ENCODE measurements at regions not wholly inside any gene's neighbourhood (a gene's known extent, or its start where the extent isn't known, plus 50 kb on each side); places are given as distances from the start of the nearest gene placed in this dataset.
"Not testable (repeated sequence)": the region's sequence is repeated elsewhere in the genome, so short reads cannot be mapped to it uniquely, and the experiment has no call there.

DNA sequence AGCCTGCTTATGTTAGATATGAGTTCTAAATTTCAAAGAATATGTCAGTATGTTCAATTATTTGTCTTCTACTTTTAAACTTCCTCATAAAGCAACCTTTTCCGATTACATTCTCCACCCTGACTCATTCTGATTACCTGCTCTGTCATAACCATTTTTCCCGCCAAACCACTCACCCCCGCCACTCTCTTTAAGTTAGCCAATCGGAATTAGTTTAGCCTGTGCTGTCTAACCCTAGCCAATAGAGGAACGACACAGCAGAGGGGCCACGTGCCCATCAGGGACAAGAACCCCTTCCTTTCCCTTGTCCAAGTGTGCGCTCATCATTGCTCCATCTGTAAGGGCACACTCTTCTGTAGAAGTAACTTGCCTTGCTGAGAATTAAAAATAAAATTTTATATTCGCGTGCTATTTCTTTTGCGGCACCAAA, 91.4 kb downstream of the CCDC71L start:
- H3K36me3 Mint-ChIP-seq (ENCODE audit: unreplicated experiment), result peaks cover 4% of the 10 kb centered on the region
- TF ChIP-seq, protein P1, sequence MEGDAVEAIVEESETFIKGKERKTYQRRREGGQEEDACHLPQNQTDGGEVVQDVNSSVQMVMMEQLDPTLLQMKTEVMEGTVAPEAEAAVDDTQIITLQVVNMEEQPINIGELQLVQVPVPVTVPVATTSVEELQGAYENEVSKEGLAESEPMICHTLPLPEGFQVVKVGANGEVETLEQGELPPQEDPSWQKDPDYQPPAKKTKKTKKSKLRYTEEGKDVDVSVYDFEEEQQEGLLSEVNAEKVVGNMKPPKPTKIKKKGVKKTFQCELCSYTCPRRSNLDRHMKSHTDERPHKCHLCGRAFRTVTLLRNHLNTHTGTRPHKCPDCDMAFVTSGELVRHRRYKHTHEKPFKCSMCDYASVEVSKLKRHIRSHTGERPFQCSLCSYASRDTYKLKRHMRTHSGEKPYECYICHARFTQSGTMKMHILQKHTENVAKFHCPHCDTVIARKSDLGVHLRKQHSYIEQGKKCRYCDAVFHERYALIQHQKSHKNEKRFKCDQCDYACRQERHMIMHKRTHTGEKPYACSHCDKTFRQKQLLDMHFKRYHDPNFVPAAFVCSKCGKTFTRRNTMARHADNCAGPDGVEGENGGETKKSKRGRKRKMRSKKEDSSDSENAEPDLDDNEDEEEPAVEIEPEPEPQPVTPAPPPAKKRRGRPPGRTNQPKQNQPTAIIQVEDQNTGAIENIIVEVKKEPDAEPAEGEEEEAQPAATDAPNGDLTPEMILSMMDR (IDR thresholded peaks at IDR 0.05), result no peak
- no peak overlapping the region for H3K4me3 Mint-ChIP-seq (ENCODE audit: unreplicated experiment)

DNA sequence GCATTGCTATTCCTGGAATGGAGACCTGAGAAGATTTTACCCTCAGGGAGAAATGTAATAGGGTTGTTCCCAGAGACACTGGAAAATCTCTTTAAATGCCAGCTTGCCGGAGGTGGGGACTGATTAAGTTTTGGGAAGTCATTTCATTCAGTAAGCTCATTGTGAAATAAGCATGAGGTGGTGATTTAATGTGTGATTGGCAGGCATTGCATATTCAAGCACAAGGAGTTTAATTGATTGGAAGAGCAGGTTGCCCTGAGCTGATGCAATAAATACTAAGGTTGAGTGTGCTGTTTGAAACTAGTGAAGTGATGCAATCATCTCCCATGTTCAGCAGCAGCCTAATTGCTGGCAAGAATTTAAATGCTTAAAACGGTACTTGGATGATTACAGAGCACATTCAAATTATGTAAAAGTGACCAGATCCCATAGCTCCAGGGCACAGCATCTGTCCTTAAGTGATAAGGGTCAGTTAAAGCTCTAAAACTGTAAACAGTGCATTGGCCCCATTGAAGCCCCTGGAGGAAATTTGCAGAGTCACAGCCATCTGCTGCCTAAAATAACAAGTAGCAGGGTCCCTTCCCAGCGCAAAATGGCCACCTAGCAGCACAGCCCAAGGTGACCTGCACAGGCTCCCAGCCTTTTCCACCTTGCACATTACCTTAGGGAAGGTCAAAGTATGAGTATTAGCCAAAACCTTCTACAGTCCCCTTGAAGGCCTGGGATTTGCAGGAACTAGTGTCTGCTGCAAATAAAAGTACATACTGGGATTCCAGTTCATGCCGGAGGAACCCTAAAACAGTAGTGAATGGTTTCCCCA, 92.1 kb downstream of the CCDC71L start:
- peaks cover 4% of the 10 kb centered on the region for H3K36me3 Mint-ChIP-seq (ENCODE audit: unreplicated experiment)
- no peaks in the 10 kb centered on the region for H3K9me3 Mint-ChIP-seq (ENCODE audit: unreplicated experiment)
- H3K27me3 Mint-ChIP-seq (ENCODE audit: unreplicated experiment), result no peaks in the 10 kb centered on the region
- TF ChIP-seq, protein P1 (IDR thresholded peaks at IDR 0.05), result no peak
- peak overlapping the region; percentile 11 for H3K4me3 Mint-ChIP-seq (ENCODE audit: unreplicated experiment)
- H3K4me1 Mint-ChIP-seq (ENCODE audit: unreplicated experiment), result peaks cover 26% of the 10 kb centered on the region
- H3K27ac Mint-ChIP-seq (ENCODE audit: unreplicated experiment), result peak overlapping the region; percentile 91
- no peak for DNase-seq (ENCODE audit: extremely low spot score, unreplicated experiment)

More for the DNA sequence above, 91.4 kb downstream of the CCDC71L start:
- Mint-ChIP-seq H3K27ac (ENCODE audit: unreplicated experiment) (peak overlapping the region; percentile 91), H3K9me3 (ENCODE audit: unreplicated experiment) (no peaks in the 10 kb centered on the region), H3K27me3 (ENCODE audit: unreplicated experiment) (no peaks in the 10 kb centered on the region), H3K4me1 (ENCODE audit: unreplicated experiment) (peaks cover 26% of the 10 kb centered on the region)
- DNase-seq (ENCODE audit: extremely low spot score, unreplicated experiment), result no peak

DNA sequence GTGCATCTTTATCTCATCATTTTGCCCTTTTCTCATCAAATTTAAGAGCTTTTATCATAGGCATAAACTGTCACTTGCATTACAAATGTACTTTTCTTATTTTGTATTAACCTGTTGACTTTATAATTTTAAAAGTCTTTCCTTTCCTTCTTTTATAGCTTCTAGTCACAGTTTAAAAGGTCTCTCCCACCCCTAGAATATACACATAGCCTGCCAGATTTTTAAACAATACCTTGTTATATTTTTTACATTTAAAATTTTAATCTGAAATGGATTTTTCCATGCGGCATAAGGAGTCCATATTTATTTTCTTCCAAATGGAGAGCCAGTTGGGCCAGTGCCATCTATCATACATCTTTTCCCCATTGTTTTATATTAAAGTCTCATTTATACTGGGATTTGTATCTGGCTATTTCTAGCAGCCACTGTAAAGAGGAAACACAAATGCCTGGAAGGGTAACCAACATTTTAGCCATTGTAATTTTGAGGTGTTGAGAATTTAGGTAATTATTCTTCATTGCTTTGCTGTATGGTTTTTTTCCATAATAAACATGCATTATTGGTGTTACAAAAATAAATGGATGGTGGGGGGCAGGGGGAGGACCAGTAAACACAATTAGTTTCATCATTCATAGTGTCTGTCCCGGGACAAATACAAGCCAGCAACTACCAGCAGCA, 92.8 kb downstream of the CCDC71L start:
- DNase-seq (ENCODE audit: extremely low spot score, unreplicated experiment), result no peak
- Mint-ChIP-seq H3K27me3 (ENCODE audit: unreplicated experiment) (no peaks in the 10 kb centered on the region), H3K27ac (ENCODE audit: unreplicated experiment) (peak overlapping the region; percentile 91), H3K4me1 (ENCODE audit: unreplicated experiment) (peaks cover 26% of the 10 kb centered on the region), H3K9me3 (ENCODE audit: unreplicated experiment) (no peaks in the 10 kb centered on the region), H3K36me3 (ENCODE audit: unreplicated experiment) (peaks cover 4% of the 10 kb centered on the region), H3K4me3 (ENCODE audit: unreplicated experiment) (no peak overlapping the region)
- TF ChIP-seq, protein P1 (IDR thresholded peaks at IDR 0.05), result no peak

DNA sequence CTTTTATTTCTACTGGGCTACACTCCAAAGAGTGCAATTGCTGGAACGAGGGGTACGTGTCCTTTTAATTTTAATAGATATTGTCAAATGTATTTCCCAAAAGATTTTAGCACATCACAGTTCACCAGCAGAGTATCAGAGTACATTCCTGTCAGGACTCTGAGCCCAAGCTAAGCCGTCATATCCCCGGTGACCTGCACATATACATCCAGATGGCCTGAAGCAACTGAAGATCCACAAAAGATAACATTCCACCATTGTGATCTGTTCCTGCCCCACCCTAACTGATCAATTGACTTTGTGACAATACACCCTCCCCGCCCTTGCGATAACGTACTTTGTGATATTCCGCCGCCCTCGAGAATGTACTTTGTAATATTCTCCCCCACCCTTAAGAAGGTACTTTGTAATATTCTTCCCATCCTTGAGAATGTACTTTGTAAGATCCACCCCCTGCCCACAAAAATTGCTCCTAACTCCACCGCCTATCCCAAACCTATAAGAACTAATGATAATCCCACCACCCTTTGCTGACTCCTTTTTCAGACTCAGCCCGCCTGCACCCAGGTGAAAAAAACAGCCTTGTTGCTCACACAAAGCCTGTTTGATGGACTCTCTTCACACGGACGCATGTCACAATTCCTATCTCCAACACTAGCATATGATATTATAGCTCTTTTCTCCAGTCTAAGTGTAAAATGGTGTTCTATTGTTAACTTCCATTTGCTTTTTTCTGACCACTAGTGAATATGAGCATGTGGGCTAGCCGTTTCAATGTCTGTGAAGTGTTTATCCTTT, 93.6 kb downstream of the CCDC71L start:
- H3K27me3 Mint-ChIP-seq (ENCODE audit: unreplicated experiment); DNase-seq (ENCODE audit: extremely low spot score, unreplicated experiment); H3K4me3 Mint-ChIP-seq (ENCODE audit: unreplicated experiment); H3K9me3 Mint-ChIP-seq (ENCODE audit: unreplicated experiment); H3K36me3 Mint-ChIP-seq (ENCODE audit: unreplicated experiment): not testable (repeated sequence)
- H3K4me1 Mint-ChIP-seq (ENCODE audit: unreplicated experiment), result peaks cover 26% of the 10 kb centered on the region
- H3K27ac Mint-ChIP-seq (ENCODE audit: unreplicated experiment), result peak overlapping the region; percentile 91

DNA sequence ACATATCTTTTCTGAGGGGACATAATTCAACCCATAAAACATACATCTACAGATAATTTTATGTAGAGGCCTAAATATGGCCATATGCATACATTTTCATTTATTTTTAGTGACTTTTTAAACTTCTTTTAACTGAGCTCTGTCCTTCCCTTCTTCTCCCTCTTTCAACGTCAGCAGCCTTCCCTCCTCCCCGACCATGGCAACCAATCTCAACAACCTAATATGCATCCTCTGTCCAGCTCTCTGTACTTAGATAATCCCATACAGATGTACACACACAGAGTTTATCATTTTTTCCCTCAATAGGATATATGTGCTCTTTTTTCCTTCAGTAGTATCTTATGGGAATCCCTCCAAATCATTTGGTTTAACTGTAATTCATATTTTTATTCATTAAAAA, 94.3 kb downstream of the CCDC71L start:
- Mint-ChIP-seq H3K27me3 (ENCODE audit: unreplicated experiment) (no peaks in the 10 kb centered on the region), H3K4me3 (ENCODE audit: unreplicated experiment) (no peak overlapping the region), H3K27ac (ENCODE audit: unreplicated experiment) (no peak overlapping the region), H3K4me1 (ENCODE audit: unreplicated experiment) (peaks cover 26% of the 10 kb centered on the region), H3K9me3 (ENCODE audit: unreplicated experiment) (no peaks in the 10 kb centered on the region), H3K36me3 (ENCODE audit: unreplicated experiment) (peaks cover 4% of the 10 kb centered on the region)
- no peak for DNase-seq (ENCODE audit: extremely low spot score, unreplicated experiment)
- TF ChIP-seq, protein P1 (IDR thresholded peaks at IDR 0.05), result no peak
